ENCODE measurements at regions not wholly inside any gene's neighbourhood (a gene's known extent, or its start where the extent isn't known, plus 50 kb on each side); places are given as distances from the start of the nearest gene placed in this dataset.
"Not testable (repeated sequence)": the region's sequence is repeated elsewhere in the genome, so short reads cannot be mapped to it uniquely, and the experiment has no call there.

DNA sequence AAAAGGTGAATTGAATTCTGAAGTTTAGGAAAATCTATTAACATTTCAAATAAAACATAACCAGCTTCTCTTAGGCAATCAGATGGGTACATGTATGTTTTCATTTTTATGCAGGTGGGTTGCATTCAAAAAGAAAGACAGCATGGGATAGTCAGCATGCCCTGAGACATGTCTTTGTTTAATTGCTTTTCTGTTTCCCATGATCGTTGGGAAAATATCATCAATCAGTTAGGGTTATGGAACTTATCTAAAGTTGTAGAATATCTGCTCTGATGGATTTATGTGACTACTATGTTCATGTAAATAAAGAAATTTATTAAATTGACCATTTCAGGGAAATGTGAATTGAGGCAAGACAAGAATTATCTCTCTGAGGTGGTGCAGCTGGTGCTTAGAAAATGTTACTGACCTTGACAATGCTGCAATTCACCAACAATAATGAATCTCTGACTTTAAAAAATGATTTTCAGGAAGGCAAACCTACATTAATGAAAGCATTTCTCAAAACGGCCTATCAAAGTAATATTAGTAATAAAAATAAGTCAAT, 112.7 kb downstream of the RFPL4B start:
- no peak for DNase-seq (ENCODE audit: low read depth in 3 of 3, low spot score in 1 of 3)

DNA sequence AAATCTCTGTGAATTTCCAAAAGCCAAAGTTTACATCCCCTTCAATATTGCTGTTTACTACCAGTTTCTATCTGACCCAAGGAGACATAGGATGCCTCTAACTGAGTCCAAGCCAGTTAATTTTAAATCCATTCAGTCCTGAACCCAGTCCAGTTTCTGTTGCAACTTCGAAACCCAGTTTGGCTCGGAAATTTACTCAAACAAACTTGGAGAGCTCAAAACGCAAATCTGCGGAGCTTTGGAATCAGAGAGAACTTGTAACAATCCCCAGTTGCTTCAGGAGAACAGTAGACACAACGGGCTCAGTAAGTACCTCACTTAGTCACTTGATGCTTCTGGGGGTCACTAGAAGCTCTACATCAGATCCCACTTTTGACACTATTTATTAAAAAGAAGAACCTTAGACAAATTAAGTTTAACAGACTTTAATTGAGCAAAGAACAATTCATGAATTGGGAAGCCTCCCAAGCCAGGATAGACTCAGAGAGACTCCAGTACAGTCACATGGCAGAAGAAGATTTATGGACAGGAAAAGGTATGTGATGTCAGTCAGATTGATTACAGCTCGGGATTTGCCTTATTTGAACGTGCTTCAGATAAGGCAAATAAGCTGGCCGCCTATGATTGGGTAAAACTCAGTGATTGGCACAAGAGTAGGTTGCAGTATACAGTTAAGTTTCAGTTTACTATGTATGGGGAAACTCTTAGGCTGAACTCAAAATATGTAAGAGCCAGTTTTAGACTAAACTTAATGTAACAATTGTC, 118.0 kb downstream of the RFPL4B start:
- no peak for DNase-seq (ENCODE audit: low read depth in 3 of 3, low spot score in 1 of 3)

DNA sequence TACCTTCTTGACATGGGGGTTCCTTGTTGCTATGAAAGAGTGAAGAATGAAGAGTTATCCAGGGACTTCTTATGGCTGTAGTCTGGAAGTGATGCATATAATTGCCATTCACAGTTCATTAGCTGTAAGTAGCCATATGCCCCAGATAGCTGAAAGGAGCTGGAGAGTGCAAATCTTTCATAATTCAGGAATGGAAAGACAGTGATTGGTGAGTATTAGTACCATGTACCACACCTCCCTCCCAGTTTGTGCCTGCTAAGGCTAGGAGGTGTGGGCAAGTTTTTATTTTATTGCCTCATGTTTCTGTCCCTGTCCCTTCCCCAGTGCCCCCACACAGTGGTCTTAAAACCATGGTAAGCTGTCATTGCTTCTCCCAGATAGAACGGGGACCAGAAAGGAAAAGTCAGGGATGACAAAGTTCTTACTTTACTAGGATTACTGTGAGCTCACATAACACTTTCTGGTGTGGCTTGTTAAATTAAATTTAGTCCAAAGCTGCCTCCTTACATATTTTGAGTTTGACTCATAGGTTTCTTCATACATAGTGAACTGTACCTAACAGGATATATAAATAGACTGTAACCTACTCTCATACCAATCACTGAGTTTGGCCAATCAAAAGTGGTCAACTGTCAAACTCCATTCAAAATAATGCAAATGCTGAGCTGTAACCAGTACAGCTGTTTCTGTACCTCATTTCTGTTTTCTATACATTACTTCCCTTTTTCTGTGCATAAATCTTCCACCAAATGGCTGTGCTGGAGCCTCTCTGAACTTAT, 119.4 kb downstream of the RFPL4B start:
- DNase-seq (ENCODE audit: low read depth in 3 of 3, low spot score in 1 of 3): no peak

DNA sequence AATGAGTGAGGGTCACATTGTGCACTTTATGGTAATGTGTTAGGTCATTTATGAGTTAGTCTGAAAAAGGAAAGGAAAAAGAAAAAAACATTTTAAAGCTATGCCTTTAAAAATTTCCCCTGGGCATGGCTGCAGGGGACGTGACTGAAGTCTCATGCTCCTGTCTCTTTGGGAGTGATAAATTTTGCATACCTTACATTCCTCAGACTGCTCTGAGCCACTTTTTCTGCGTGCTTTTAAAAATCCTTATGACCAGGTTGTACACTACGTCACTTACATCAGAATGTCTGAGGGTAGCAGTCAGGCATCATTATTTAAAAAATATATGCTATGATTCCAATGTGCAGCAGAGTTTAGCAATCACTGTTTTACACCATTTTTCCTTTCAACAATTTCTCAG, 121.2 kb downstream of the RFPL4B start:
- DNase-seq (ENCODE audit: low read depth in 3 of 3, low spot score in 1 of 3): no peak

DNA sequence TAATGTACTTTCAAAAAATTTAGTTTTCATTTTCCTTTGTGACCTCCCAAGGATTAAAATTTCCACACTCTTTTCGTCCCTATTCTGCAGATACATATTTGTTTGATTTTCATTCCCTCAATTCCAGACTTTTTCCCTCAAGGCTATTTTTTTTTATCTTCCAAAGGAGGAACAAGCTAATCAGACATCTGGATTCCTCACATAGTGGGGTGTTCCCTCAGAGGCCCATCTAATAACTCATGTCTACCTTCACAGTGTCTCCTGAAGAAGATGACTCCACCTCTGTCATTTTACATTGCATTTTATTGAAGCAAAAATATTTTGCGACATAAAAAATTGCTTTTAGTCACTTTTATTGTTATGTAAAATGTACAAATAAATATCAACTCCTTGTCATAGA, 122.2 kb downstream of the RFPL4B start:
- DNase-seq (ENCODE audit: low read depth in 3 of 3, low spot score in 1 of 3): no peak

DNA sequence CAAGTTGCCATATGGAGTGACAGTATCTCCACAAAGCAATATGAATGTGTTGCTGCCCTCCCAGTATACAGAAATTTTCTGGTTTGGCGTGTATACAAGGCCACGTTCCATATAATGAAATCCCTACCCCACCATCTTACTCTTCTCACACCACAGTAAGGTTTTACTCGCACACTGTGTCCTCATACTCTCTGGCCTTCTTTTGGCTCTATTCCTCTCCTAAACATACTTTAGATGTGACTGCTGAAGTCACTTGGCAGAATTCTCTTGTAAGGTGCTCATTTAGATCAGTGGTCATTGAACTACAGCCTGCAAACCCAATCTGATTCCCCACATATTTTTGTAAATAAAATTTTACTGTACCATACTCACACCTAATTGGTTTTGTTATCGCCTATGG, 123.2 kb downstream of the RFPL4B start:
- no peak for DNase-seq (ENCODE audit: low read depth in 3 of 3, low spot score in 1 of 3)

DNA sequence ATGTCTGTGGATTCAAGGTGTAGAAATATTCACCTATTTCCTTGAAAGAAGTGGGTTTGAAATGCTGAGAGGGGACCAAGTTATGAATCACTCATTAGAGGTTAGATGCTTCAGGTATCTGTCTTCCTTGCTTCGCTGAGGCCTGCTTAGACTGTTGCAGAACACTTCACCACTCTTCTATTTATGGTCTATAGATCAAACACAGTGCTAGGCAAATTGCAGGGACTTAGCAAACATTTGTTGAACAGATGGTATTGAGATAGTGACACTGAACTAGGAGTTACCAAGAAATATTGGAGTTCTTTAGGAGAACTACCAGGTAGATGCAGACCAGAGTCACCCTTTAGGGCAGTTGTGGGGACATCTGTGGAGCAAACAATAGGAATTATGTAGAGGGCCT, 123.8 kb downstream of the RFPL4B start:
- no peak for DNase-seq (ENCODE audit: low read depth in 3 of 3, low spot score in 1 of 3)

DNA sequence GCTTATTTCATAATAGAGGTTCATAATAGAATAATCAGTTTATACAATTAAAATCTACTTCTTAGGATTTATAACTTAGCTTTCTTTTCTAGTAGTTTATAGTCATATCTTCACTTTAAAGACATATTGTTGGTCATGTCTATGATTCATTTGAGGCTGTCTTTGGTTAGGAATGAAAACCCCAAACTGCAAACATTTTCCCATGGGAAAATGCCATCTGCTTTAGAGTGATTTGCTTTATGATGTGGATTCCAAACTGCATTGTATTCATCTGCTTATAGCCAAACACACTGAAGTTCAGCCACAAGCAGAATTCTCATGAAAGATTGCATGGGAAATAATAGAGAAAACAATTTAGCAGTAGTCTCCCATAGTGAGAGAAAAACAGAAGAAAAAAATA, 128.0 kb downstream of the RFPL4B start:
- no peak for DNase-seq (ENCODE audit: low read depth in 3 of 3, low spot score in 1 of 3)

DNA sequence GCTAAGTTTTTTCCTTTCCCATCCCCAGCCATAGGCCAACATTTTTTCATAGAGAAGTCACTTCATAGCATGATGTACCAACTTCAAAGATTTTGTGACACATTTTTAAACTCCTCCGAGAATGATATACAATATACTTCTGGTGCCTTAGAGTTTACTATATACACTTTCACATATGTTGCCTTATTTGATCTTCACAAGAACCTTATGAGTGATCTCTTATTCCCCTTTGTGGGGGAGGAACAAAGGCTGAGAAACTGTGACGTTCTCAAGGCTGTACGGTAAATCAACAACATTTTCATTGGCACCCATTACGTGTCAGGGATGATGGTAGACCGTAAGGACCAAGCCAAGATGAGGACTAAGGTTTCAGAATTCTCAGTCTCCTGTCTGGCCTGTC, 130.0 kb downstream of the RFPL4B start:
- no peak for DNase-seq (ENCODE audit: low read depth in 3 of 3, low spot score in 1 of 3)

DNA sequence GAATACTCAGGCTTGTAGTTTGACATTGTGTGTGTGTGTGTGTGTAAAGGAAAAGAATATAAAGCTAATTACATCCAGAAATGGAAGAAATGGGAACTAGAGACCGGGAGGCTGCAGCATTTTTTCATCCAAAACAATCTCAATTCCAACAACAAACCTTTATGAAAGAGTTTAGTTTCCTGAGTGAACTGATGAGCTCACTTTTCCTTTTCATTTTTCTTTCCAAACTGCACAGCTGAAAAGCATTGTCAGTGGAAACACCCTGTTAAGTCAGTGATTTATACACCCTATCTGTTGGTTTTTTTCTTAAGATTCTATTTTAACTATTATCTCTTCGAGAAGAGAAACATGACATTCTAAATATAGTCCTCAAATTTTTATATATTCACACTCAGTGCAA, 130.9 kb downstream of the RFPL4B start:
- no peak for DNase-seq (ENCODE audit: low read depth in 3 of 3, low spot score in 1 of 3)

DNA sequence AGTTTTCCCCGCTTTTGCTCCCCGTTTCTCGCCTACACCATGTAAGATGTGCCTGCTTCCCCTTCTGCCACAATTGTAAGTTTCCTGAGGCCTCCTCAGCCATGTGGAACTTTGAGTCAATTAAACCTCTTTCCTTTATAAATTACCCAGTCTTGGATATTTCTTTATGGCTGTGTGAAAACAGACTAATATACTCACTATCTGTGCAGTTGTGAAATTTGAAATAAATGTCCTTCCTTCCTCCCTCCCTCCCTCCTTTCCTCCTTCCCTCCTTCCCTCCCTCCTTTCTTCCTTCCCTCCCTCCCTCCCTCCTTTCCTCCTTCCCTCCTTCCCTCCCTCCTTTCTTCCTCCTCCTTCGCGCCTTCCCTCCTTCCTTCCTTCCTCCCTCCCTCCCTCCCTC, 132.8 kb downstream of the RFPL4B start:
- not testable (repeated sequence) for DNase-seq (ENCODE audit: low read depth in 3 of 3, low spot score in 1 of 3)

DNA sequence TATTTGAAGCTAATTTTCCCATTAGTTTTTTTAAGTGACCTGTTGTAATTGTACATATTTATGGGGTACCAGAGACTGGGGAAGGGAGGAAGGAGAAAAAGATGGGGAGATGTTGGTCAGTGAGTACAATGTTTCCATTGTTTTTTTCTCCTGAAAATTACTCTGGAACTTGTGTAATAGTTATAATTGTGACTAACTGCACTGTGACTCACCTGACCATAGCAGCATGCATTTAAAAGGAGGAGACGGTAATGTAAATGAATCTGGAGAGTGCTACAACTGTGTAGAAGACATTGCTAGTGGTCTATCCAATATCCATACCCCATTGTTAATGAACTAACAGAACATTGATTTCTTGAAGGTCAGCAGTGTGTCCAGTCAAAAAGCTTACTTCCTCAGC, 133.4 kb downstream of the RFPL4B start:
- DNase-seq (ENCODE audit: low read depth in 3 of 3, low spot score in 1 of 3): no peak

DNA sequence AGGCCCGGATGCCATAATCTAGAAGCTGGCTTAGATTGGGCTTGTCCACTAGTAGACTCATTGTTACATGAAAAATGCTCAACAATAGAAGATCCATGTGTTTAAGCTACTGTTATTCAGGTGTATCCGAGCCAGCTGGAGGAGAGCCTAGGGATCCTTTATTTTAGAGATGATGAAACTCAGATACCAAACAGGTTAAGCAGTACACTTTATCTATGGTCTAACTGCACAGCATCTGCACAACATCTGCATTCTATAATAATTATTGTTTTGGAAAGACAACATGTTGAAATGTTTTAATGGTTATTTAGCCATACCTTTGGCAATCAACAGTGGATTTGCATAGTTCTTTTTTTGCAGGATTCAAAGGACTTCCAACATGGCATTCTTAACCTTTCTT, 134.1 kb downstream of the RFPL4B start:
- DNase-seq (ENCODE audit: low read depth in 3 of 3, low spot score in 1 of 3): no peak

DNA sequence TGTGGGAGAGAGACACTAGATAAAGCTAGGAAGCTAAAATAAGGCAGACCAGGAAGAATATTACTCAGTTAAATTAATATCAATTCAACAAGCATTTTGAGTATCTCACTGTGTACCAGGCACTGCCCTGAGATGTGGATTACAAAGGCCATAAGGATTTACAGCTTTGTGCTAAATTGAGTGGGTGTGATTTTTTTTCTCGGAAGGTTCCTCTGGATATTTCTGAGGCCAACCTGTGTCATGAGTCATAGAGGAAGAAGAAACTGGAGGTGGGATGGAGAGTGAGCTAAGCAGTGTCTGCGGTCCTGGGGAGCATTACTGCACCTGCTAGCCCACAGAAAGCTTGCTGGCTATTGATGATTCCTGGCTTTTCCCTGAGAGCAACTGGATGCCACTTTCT, 135.2 kb downstream of the RFPL4B start:
- DNase-seq (ENCODE audit: low read depth in 3 of 3, low spot score in 1 of 3): no peak

DNA sequence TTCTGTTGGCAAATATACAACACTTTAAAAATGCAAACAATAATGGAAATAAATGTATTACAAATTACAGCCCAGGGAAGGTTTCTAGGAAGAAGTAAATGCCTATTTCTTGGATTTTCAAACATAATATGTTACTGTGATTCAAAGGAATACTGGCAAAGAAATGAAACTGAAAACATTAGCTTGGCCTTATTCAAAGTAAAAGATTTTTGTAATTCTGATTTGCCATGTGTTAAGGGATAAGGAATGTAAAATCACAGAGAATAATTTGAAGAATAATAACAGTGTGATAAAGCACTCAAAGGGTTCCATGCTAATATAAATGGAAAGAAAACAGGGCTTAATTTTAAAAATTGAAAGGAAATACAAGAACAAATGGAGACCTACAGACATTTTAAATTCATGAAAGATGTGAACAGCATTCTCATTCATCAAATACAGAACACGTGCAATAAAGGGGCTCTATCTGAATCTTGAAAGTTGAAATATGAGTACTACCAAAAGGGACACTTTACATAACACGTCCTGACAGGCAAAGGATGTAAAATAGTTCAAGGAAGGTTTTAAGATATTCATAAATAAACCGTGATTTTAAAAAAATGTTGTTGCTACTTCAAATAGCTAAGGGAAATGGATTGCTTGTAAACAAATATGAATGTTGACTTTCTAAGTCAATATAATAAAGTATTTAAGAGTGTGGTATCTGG, 138.1 kb downstream of the RFPL4B start:
- no peak for DNase-seq (ENCODE audit: low read depth in 3 of 3, low spot score in 1 of 3)

DNA sequence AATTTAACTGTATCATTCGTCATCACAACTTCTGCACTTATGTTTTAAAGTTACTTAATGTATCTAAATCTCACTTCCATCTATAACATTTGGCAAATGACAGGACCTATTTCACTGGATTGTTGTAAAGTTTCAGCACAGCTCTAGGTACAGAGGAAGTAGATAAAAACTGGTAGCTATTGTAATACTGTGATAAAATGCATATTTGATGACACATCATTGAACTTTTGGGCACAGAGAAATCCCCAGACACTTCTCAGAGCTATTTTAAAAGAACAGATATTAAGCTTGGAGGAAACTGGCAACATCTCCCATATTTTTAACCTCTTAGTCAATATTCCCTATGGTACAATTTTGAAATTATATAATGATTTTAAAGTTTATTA, 138.7 kb downstream of the RFPL4B start:
- no peak for DNase-seq (ENCODE audit: low read depth in 3 of 3, low spot score in 1 of 3)

DNA sequence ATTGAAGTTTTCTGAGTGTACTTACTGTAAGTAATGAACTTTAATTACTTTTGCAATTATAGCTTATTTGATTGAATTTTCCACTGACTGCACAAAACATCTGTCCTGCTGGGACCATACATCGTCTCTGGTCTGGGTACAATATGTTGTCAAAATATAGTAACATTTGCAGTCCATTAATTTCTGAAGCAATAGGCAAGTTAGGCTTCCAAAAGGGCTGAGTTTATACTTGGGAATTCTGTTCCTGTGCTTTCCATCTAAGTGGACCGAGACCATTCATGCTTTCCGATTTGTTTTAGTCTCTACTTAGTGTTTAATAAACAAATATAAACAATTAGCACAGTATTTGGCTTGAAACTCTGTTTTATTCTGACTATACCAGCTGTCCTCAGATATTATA, 139.3 kb downstream of the RFPL4B start:
- no peak for DNase-seq (ENCODE audit: low read depth in 3 of 3, low spot score in 1 of 3)

DNA sequence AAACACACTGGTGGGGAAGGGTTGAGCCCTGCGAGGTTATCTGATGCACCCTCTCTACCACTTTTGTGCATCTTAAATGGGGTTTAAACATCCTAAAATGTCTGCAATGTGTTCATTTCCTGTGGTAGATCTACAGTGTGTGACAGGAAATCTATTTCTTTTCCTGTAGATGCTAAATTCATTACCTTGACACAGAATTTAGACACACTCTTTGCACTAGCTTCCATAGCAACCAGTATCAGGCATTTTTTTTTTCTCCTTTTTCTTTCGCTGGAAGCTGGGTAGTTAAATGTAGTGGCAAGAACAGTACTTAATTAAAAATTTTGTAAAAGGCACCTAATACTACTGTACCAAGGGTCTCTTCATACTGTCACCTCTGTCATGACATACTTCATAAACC, 141.1 kb downstream of the RFPL4B start:
- DNase-seq (ENCODE audit: low read depth in 3 of 3, low spot score in 1 of 3): no peak

DNA sequence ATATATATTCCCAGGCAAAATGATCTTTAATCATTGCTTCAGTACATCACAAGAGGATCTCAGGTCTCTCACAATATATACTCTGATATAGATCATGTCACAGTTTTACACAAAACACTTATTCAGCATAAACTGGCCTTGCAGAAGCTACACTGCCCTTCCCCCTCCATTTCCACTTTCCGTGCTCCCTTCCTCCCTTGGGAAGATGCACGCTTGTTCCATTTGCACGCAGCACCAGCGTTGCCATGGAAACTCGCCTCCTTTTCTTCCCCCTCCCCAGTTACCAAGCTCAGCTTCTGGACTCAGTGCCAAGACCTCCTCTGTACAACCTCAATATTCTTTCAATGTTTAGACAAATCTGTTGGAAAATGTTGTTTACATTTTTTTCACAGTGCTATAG, 154.6 kb downstream of the RFPL4B start:
- no peak for DNase-seq (ENCODE audit: low read depth in 3 of 3, low spot score in 1 of 3)

DNA sequence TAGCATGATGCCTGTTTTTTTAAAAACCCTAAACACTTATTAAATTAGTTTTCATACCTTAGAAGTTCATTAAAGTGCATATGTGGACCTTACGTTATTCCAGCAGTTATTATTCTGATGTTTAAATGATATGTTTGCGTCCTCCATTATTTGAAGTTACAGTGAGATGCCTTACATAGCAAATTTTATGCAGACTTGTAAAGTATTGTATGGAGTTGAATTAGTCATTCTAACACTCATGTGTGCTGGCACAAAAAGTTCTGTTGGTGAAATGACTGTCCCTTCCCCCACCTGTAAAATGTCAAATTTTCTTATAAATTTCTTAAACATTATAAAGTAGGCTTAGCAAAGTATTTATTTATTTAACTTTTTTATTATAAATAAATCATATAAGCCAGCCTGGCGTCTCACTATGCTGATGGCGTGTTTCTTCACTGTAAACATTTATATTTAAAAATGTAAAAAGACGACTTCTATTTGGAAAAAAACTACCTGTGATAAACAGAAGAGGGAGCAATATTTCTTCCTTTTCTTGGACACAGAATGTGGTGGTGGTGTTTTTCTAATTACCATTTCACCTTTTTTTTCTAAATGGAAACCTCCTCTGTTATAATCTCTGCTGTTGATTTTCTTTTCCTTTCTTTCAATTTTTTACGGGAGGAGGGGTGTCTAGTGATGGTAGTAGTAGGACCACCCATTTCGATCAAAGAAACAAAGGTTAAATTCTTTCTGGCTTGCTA, 155.4 kb downstream of the RFPL4B start:
- no peak for DNase-seq (ENCODE audit: low read depth in 3 of 3, low spot score in 1 of 3)

DNA sequence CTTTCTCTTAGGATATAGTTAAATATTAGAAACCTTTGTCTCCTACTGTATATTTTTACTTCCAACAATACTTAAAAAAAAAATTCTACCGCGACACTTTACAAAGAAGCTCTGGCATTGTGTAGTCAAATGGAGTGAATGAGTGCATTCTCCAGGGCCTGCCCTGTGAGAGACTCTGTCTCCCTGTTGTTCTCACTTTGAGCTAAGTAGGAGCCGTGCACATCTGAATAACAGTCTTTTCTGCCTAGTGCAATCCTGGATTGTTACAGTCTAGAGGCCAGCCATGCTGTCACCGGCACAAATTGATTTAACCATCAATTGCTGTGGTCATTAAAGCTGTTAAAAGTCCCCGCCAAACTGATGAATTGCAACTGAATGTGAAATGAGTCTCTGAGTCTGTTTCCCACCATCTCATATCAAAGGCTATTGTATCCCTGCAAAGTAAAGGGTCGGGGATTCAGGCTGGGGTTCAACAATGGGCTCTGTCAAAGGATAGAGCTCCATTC, 156.0 kb downstream of the RFPL4B start:
- no peak for DNase-seq (ENCODE audit: low read depth in 3 of 3, low spot score in 1 of 3)
